T-helper 2 cell treated with Interferon-gamma antibody and Interleukin-4, amounts not matched to agents 5 μg/mL and 100 μg/mL, for 36 hours (primary cell): ENCODE measurements at regions not wholly inside any gene's neighbourhood (a gene's known extent, or its start where the extent isn't known, plus 50 kb on each side); places are given as distances from the start of the nearest gene placed in this dataset.
"Not testable (repeated sequence)": the region's sequence is repeated elsewhere in the genome, so short reads cannot be mapped to it uniquely, and the experiment has no call there.

Experiments used
- DNase-seq: peaks from one replicate; pipeline ENCODE4 v3.0.0; 2021; ENCODE audit warnings: low spot score
- H3K27ac Mint-ChIP-seq: one replicate; pipeline ENCODE4 v1.8.0; 2021; ENCODE audit warnings: mild to moderate bottlenecking, mixed read lengths
- H3K27me3 Mint-ChIP-seq: one replicate; pipeline ENCODE4 v1.8.0; 2021; ENCODE audit warnings: low read depth, mixed read lengths
- H3K36me3 Mint-ChIP-seq: one replicate; pipeline ENCODE4 v1.8.0; 2021; ENCODE audit warnings: low read depth, mixed read lengths
- H3K4me1 Mint-ChIP-seq: one replicate; pipeline ENCODE4 v1.8.0; 2021; ENCODE audit warnings: low read depth, mixed read lengths
- H3K4me3 Mint-ChIP-seq: one replicate; pipeline ENCODE4 v1.8.0; 2022; ENCODE audit warnings: mild to moderate bottlenecking, moderate library complexity, mixed read lengths
- H3K9me3 Mint-ChIP-seq: one replicate; pipeline ENCODE4 v1.8.0; 2021; ENCODE audit warnings: mixed read lengths

DNA sequence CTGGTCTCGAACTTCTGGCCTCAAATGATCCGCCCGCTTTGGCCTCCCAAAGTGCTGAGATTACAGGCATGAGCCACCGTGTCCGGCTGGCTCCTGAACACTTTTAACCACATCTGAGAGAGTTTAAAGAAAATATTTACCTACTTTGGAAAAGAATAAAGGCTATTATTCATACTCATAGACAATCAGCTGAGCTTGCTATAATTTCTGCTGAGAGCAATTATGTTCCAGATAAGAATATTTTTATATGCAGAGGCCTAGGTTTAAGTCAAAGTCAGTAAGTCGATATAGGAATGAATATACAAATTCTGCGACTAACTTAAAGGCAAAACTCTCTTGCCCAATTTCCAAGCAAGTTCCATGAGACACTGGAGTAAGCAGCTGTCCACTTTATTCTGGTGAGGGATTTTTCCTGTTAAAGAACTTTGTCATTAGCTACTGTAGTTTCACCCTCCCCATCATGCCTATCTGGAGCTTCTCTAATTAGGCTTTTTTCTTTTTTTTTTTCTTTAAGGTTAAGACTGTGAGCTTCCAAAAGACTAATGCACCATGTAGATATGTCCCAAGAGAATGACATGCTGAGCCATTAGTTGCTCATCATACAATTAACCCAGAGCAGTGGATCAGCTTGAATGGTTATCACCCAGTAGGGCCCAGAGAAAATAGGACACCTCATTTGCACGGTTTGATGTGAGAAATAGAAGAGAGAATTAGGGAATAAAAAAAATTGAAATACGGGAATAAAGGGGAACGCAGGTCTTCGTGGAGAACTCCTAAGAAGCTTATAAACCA, 260.1 kb downstream of the KCNE4 start:
- Mint-ChIP-seq H3K27me3 (no peaks in the 10 kb centered on the region), H3K36me3 (no peaks in the 10 kb centered on the region), H3K4me1 (no peaks in the 10 kb centered on the region), H3K9me3 (no peaks in the 10 kb centered on the region), H3K4me3 (no peak overlapping the region), H3K27ac (no peak overlapping the region)
- DNase-seq = no peak

- Mint-ChIP-seq H3K9me3 (no peaks in the 10 kb centered on the region), H3K4me3 (no peak overlapping the region), H3K36me3 (no peaks in the 10 kb centered on the region), H3K27ac (no peak overlapping the region), H3K27me3 (no peaks in the 10 kb centered on the region), H3K4me1 (no peaks in the 10 kb centered on the region)
- no peak for DNase-seq
These were observed 261.1 kb downstream of the KCNE4 start for GRCh38 chr2:223313101-223313500.

- Mint-ChIP-seq H3K27me3 (no peaks in the 10 kb centered on the region), H3K4me1 (no peaks in the 10 kb centered on the region), H3K9me3 (no peaks in the 10 kb centered on the region), H3K36me3 (no peaks in the 10 kb centered on the region), H3K27ac (no peak overlapping the region), H3K4me3 (no peak overlapping the region)
- no peak for DNase-seq
These were observed 262.8 kb downstream of the KCNE4 start for GRCh38 chr2:223314811-223315210.

GRCh38 chr2:223315813-223316212, 263.8 kb downstream of the KCNE4 start:
- Mint-ChIP-seq H3K27ac (no peak overlapping the region), H3K36me3 (no peaks in the 10 kb centered on the region), H3K9me3 (no peaks in the 10 kb centered on the region), H3K4me1 (no peaks in the 10 kb centered on the region), H3K4me3 (no peak overlapping the region), H3K27me3 (no peaks in the 10 kb centered on the region)
- DNase-seq = no peak

DNA sequence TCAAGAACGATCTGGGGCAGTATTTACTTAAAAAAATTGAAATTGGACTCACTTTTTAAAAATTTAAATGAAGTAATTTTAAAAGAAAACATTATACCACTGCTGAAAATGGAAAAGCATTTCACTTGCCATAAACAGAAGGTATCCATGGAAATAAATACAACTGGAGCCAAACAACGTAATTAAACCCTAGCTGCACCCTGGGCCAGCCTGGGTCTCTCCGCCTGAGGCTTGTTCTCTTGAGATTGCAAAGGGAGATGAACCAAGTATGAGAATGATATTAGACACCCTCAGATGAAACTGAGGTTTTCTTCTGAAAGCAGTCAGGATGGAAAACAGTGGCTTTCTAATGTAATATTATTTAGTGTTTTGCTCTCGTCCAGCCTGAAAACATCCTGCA, 264.4 kb downstream of the KCNE4 start:
- Mint-ChIP-seq H3K27ac (no peak overlapping the region), H3K9me3 (no peaks in the 10 kb centered on the region), H3K4me1 (no peaks in the 10 kb centered on the region), H3K36me3 (no peaks in the 10 kb centered on the region), H3K4me3 (no peak overlapping the region), H3K27me3 (no peaks in the 10 kb centered on the region)
- DNase-seq = no peak

DNA sequence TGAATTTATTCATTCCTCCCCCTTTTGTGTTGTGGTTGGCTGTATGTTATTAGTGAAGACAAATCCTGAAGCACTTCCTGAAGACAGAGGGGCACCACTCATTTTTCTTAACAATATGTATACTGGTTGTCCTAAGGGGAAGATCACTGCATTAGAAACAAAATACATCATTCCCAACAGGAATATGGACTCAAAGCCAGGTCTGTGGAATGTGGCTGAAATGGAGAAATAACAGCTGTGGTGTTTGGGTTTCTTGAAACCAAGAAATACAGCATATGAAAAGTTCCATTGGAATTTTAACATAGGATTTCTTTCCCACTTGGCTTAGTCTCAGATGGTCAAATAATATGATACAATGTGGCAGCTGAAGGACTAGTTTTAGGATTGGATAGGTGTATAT, 267.6 kb downstream of the KCNE4 start:
- Mint-ChIP-seq H3K27ac (no peak overlapping the region), H3K27me3 (no peaks in the 10 kb centered on the region), H3K4me1 (no peaks in the 10 kb centered on the region), H3K36me3 (no peaks in the 10 kb centered on the region), H3K9me3 (no peaks in the 10 kb centered on the region), H3K4me3 (no peak overlapping the region)
- DNase-seq = no peak

DNA sequence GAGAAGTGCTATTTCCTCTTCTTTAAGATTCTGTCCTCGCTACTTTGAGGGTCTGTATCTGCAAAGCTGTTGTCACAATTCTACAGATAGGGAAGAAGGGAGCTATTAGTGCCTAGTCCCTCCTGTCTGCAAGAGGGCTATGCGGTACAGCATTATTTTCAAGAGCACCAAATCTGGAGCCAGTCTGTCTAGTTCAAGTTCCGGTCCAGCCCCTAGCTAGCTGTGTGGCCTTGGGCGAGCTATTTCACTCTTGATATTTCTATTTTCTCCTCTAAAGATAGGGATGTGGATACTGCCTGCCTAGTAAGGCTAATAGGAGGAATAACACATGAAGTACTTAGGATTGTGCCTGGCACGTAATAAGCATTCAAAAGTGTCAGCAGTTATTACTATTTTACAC, 272.4 kb downstream of the KCNE4 start:
- no peaks in the 10 kb centered on the region for H3K36me3 Mint-ChIP-seq
- no peaks in the 10 kb centered on the region for H3K4me1 Mint-ChIP-seq
- H3K27me3 Mint-ChIP-seq = no peaks in the 10 kb centered on the region
- H3K4me3 Mint-ChIP-seq = no peak overlapping the region
- DNase-seq = no peak
- H3K9me3 Mint-ChIP-seq = no peaks in the 10 kb centered on the region
- no peak overlapping the region for H3K27ac Mint-ChIP-seq

DNA sequence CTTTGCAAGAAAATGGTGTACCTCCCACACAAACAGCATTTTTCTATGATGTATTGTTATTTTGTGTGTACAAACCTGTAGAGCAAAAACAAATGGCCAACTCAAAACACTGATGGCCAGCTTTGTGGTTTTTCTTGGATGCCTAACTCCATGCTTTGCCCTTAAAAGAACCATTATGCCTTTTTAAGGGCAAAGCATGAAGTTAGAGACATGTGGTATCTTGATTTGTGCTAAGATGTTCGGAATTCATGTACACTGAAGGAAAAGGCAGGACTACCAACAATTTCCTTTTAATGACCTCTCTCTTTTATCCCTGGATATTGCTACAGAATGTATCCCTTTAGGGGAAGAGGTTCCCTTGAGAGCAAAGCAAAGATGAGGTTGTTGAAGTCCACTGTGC, 273.6 kb downstream of the SCG2 start:
- H3K4me1 Mint-ChIP-seq = no peaks in the 10 kb centered on the region
- no peak overlapping the region for H3K27ac Mint-ChIP-seq
- H3K9me3 Mint-ChIP-seq = no peaks in the 10 kb centered on the region
- no peaks in the 10 kb centered on the region for H3K36me3 Mint-ChIP-seq
- no peak overlapping the region for H3K4me3 Mint-ChIP-seq
- no peaks in the 10 kb centered on the region for H3K27me3 Mint-ChIP-seq
- no peak for DNase-seq

GRCh38 chr2:223330747-223331146, 271.4 kb downstream of the SCG2 start:
- H3K27ac Mint-ChIP-seq, H3K27me3 Mint-ChIP-seq, H3K36me3 Mint-ChIP-seq, H3K4me3 Mint-ChIP-seq, DNase-seq, H3K4me1 Mint-ChIP-seq, H3K9me3 Mint-ChIP-seq: not testable (repeated sequence)

DNA sequence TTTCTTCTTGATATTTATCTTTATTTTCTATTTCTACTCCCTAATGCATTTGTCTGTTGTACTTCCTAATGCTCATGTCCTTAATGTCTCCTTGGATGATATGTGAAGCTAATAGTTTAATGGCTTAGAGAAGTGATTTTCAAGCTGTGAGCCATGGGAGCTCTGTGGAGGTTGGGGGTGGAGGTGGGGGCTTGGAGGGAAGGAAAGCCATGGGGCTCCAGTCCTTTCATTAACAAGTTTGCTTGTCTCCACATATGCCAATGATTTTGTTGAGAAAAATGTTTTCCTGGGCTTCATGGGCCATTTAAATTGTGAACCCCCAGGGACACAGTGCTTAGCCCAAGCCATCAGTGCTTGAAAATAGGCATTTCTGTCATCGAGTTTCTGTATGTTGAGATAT, 264.1 kb downstream of the SCG2 start:
- Mint-ChIP-seq H3K27ac (no peak overlapping the region), H3K36me3 (no peaks in the 10 kb centered on the region), H3K4me3 (no peak overlapping the region), H3K27me3 (no peaks in the 10 kb centered on the region), H3K4me1 (no peaks in the 10 kb centered on the region), H3K9me3 (no peaks in the 10 kb centered on the region)
- DNase-seq = no peak

- Mint-ChIP-seq H3K27ac (no peak overlapping the region), H3K4me3 (no peak overlapping the region), H3K4me1 (no peaks in the 10 kb centered on the region), H3K36me3 (no peaks in the 10 kb centered on the region), H3K9me3 (peaks cover 7% of the 10 kb centered on the region), H3K27me3 (no peaks in the 10 kb centered on the region)
- no peak for DNase-seq
These were observed 245.1 kb downstream of the SCG2 start for GRCh38 chr2:223357076-223357475.

DNA sequence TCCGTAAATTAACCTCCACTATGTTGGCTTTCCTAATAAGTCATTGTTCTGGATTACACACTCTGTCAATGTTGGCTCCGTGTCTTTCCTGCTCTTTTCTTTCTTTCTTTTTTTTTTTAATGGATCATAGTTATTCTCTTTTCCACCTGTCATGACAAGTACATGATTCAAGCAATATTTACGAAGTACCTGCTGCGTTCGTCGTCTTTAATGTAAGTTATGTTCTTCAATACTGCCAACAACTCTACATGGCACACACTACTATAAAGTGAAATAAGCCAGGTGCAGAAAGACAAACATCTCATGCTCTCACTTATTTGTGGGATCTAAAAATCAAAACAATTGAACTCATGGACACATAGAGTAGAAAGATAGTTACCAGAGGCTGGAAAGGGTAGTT, 239.1 kb downstream of the SCG2 start:
- Mint-ChIP-seq H3K36me3 (no peaks in the 10 kb centered on the region), H3K27me3 (no peaks in the 10 kb centered on the region), H3K9me3 (peaks cover 3% of the 10 kb centered on the region), H3K27ac (no peak overlapping the region), H3K4me1 (no peaks in the 10 kb centered on the region), H3K4me3 (no peak overlapping the region)
- no peak for DNase-seq

- Mint-ChIP-seq H3K27ac (no peak overlapping the region), H3K9me3 (peaks cover 3% of the 10 kb centered on the region), H3K4me1 (no peaks in the 10 kb centered on the region), H3K36me3 (no peaks in the 10 kb centered on the region), H3K27me3 (no peaks in the 10 kb centered on the region), H3K4me3 (no peak overlapping the region)
- no peak for DNase-seq
These were observed 236.9 kb downstream of the SCG2 start for GRCh38 chr2:223365158-223365679.

GRCh38 chr2:223366566-223366965, 235.6 kb downstream of the SCG2 start:
- Mint-ChIP-seq H3K27ac (no peak overlapping the region), H3K36me3 (no peaks in the 10 kb centered on the region), H3K27me3 (no peaks in the 10 kb centered on the region), H3K9me3 (no peaks in the 10 kb centered on the region), H3K4me3 (no peak overlapping the region), H3K4me1 (no peaks in the 10 kb centered on the region)
- DNase-seq = no peak

DNA sequence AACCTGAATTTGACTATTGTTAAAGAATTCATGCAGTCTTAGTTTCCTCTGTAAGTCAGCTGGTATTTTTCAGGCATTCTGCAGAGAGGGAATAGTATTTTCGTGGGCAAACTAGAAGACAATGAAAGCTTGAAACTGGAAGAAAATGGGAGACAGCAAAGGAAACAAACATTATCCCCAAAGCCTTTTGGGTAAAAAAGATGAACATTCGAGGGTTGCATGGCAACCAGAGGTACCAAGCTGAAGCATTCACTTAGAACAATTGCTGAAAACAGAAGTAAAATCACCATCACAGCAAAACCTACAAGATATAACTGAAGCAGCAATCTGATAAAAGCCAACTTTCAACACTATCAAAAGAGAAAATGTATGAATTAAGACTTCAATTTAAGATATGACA, 233.7 kb downstream of the SCG2 start:
- Mint-ChIP-seq H3K4me3 (no peak overlapping the region), H3K36me3 (no peaks in the 10 kb centered on the region), H3K9me3 (no peaks in the 10 kb centered on the region), H3K27me3 (no peaks in the 10 kb centered on the region), H3K4me1 (no peaks in the 10 kb centered on the region), H3K27ac (no peak overlapping the region)
- no peak for DNase-seq
